GM21381 (cell line): ENCODE measurements at regions not wholly inside any gene's neighbourhood (a gene's known extent, or its start where the extent isn't known, plus 50 kb on each side); places are given as distances from the start of the nearest gene placed in this dataset.
"Not testable (repeated sequence)": the region's sequence is repeated elsewhere in the genome, so short reads cannot be mapped to it uniquely, and the experiment has no call there.

Experiments used
- ATAC-seq: cut with Tn5 transposase; IDR thresholded peaks from one replicate; pipeline ENCODE4 v1.9.1; 2021; ENCODE audit warnings: mild to moderate bottlenecking, moderate library complexity; ENCODE audit not compliant: unreplicated experiment

DNA sequence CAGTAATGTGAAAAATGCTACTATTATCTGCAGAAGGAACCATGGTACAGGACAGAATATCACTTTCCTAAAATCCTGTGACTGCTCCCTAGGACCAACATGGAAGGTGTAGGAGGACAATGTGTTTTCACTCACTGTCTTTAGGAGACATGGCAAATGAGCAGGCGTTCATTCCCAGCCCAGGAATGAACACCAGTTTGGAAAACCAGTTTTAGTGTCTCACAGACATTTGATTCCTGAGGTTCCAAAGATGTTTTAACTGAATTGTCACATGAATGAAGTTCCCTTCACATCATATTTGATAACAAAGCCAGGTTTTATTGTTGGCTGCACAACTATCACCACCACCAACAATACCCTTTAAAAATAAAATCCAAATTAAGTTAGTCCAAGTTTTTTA, 178.2 kb downstream of the ENC1 start:
- ATAC-seq: no peak

DNA sequence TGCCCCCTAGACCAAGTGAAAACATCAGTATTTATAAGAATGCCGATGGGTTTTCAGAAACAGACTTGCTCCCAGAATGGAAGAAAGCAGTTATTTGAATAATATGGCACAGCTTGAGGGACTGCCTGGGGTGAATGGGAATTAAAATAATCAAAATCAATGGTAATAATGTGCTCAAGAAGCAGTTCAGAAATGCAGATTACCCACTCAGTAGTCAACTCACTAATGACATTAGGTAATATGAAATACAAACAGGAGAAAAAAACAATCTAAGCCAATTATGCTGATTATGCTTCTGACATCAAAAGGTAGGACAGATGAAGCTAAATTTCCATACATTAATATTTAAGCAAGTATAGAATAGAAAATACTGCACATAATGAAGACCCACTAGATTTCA, 179.3 kb downstream of the ENC1 start:
- ATAC-seq: no peak

DNA sequence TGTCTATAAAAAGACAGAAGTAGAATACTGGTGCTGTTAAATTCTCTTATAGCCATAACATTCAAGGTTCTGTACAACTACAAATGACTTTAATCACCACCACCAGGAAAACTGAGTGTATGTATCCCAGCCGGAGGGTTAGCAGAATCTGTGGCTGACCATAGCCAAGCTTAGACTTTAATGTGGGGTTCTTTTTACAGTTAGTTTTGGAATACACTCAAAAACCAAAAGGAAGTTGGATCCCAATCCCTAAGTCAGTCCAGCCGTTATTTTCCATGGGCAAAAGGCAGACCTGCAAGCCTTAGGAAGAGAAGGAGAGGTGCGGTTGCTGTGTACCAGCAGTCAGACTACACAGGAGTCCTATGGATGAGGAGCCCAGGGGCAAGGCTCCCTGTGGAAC, 179.8 kb downstream of the ENC1 start:
- ATAC-seq: no peak

DNA sequence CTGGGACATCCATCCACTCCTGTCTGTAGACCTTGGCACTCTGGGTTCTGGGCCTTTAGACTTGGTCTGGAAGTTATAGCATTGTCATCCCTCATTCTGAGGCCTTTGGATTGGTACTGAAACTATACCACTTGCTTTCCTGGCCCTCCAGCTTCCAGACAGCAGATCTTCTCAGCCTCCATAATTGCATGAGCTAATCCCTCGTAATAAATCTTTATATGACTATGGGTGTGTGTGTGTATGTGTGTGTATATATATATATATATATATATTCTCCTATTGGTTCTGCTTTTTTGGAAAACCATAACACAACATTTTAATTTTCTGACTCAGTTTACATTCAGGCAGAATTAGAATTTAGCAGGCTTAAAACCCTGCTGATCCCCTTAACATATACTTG, 180.5 kb downstream of the ENC1 start:
- no peak for ATAC-seq

DNA sequence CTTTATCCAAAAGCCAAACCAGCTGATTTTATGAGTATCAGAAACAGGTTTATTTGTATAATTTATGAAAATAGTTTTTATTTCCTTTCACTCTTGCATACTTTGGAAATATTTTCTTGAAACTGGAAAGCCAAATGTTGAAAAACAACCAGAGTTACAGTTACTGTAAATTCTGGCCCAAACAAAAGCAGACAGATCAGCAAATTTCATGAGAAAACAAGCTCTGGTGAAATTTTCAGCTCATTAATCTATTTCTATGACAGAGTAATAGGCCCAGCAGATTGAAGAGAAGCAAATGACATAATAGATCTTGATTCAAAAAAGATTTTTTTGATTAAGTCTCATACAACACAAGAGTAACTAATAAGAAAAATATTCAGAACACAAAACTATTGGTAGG, 182.7 kb downstream of the ENC1 start:
- ATAC-seq: no peak

DNA sequence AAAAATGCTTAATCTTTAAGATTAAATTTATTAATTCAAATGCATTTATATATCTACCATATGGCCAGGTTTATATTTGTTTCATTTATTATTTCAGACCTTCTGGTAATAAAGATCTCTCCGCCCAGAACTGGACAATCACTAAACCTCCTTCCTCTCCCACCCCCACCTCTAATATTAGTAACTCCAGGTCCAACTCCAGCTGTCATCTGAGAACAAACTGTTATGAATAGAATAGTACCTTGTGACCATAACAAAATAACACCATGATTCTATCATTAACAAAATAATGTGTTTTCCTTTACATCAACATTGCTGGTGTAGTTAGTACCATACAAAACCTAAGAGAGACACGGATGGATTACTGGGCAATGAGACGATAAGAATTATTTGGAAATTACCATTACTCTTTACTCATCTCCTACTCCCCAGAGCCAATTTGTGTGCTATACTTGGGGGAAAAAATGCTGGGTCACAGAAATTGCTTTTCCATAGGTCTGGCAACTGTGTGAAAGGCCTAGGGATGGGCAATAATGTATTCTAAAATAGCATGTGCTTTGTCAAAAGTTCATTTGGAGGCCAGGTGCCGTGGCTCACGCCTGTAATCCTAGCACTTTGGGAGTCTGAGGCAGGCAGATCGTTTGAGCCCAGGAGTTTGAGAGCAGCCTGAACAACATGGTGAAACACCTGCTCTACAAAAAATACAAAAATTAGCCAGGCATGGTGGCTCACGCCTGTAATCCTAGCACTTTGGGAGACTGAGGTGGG, 186.1 kb downstream of the ENC1 start:
- ATAC-seq: no peak

DNA sequence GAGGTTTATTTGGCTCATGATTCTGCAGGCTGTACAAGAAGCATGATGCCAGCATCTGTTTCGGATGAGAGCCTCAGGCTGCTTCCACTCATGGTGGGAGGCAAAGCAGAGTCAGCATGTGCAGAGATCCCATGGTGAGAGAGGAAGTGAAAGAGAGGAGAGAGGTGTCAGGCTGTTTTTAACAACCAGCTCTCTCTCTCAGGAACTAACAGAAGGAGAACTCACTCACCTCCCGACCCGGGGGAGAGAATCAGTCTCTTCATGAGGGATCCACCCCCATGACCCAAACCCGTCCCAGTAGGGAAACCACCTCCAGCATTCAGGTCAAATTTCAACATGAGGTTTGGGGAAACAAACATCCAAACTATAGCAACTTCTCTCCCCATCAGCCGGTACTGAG, 187.7 kb downstream of the ENC1 start:
- ATAC-seq: no peak

DNA sequence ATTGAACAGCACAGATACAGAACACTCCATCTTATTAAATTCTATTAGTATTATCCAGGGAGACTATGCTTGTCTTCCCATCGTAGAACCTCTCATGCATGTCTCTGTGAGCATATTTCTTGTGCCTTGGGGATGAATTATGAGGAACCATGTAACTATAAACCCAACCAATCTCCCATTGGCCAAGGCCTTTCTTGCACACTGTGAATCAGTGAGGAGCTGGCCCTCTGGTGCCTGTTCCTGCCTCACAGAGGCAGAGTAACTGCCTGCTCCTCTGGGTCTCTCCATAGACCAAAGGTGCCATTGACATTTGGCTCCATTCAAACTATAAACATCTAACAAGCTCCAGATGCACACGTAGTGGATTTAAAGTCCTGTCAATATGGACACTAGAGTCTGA, 190.4 kb downstream of the ENC1 start:
- no peak for ATAC-seq

- ATAC-seq: no peak
Measured at GRCh38 chr5:74446725-74447241, 193.7 kb downstream of the ENC1 start.

DNA sequence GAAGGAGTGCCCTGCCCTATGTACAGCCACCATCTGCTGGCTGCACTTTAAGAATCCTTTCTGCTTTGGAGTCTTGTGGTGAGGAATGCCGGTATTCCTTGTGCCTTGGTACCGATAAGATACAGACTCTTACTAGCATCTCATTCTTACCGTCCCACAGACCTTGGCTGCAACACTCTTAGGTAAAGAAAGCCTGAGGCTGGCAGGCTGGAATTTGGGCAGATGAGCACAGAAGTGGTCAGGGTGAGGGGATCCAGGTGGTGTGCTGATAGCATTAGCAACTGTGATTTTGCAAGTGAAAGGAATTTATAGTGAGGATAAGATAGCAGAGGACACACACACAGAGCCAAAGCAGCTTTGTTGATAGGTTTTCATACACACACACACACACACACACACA, 198.1 kb downstream of the ENC1 start:
- no peak for ATAC-seq

GRCh38 chr5:74441616-74442015, 198.9 kb downstream of the ENC1 start:
- no peak for ATAC-seq

- ATAC-seq: no peak
Measured at GRCh38 chr5:74440341-74440740, 200.2 kb downstream of the ENC1 start.

DNA sequence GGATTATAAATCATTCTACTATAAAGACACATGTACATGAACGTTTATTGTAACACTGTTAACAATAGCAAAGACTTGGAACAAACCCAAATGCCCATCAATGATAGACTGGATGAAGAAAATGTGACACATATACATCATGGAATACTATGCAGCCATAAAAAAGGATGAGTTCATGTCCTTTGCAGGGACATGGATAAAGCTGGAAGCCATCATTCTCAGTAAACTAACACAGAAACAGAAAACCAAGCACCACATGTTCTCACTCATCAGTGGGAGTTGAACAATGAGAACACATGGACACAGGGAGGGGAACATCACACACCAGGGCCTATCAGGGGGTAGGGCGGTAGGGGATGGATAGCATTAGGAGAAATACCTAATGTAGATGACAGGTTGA, 202.7 kb downstream of the ENC1 start:
- not testable (repeated sequence) for ATAC-seq

DNA sequence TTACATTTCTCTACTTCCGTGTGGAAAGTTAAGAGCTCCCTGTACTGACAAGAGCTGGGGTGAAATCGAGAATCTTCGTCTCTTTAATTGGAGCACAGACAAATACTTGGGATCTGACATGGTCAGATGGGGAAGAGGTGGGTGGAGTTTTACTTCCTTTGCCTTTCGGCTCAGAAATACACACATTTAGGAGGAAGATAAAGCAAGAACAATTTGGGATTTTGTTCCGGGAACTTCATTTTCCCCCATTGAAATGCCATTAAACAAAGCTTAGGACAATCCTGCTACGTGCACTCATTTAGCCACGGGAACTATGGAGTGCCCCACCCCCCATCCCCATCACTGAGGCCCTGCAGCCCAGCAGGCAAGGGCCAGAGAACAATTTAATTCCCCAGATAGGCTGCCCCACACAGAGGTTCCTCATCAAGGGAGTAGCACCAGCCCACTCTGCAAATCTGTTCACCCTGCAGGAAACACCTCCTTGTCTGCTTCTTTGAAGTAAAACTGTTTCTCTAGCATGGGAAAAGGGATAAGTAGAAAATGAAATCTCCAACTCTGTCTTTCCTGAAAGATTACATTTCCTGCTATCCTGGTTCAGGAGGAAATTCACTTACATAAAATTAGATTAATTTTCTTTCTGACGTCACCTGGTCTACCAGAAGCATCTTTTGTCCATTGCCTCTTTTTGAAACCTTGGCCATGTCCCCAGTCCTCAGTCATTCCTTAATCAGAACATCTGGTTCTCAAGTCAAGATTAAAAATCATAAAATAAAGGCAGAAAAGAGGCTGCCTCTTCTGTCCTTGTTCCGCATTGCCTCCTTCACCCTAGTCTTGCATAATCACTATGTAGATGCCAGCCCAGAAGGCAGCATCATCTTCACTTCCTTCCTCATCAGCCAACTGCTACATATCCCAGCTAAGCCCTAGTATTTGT, 206.4 kb downstream of the ENC1 start:
- no peak for ATAC-seq

GRCh38 chr5:74433255-74433895, 207.2 kb downstream of the ENC1 start:
- no peak for ATAC-seq

DNA sequence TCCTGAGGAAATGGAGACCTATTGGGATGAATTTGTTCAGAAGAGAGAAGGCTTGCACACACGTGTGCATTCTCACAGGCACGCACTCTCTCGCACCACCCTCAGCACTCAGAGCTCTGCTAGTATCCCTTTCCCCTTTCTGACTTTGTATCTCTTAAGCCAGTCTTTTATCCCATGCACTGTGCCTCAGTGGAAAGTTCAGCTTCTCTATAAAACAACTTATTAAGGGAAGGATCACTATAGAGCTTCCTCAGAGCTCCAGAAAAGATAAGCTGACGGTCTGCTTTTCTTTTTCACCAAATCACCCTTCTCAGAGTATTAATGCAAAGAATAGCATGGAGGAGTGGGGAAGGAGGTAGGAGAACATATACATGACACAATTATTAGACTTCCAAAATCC, 207.8 kb downstream of the ENC1 start:
- no peak for ATAC-seq

- no peak for ATAC-seq
Measured at GRCh38 chr5:74432216-74432615, 208.3 kb downstream of the ENC1 start.

- ATAC-seq: no peak
Measured at GRCh38 chr5:74431290-74431669, 209.2 kb downstream of the ENC1 start.

- no peak for ATAC-seq
Measured at GRCh38 chr5:74430631-74431289, 209.8 kb downstream of the ENC1 start.

DNA sequence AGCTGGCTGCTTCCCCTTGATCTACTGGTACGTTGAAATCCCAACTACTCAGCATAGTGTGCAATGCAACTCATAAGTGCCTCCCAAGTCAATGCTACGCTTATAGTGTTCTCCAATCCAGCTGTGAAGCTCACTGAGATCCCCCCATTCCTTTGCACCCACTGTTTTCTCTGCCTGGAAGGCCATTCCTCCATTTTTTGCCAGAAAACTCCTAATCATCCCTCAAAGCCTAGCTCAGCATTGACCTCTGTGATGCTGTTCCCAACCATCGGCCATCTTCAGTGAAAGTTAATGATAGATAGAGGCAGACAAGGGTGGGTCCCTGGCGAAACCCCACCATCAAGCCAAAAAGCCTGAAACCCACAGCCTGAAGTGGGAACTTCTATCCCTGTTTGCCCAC, 211.0 kb downstream of the ENC1 start:
- no peak for ATAC-seq

DNA sequence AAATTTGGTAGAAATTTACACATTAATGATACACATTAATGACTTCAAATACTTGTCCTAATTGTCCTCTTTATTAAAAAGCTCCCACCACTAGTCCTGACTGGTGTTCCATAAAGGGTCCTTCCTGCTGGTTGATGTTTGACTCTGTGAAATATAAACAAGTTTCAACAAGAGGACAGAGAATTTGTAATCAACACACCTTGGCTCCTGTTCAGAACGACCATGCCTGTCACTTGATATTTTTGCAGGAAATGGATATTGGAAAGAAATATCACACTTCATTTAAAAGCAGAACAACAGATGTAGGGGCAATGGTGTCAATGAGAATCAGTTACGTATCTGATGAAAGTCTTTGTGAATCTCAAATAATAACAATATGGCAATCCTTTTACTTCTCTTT, 211.7 kb downstream of the ENC1 start:
- no peak for ATAC-seq
